CD1c-positive myeloid dendritic cell (primary cell): ENCODE measurements at regions not wholly inside any gene's neighbourhood (a gene's known extent, or its start where the extent isn't known, plus 50 kb on each side); places are given as distances from the start of the nearest gene placed in this dataset.
A peak's percentile ranks its signal among the peaks of the same experiment; 100 is the strongest.

Source experiments
- DNase-seq: peaks from one replicate; pipeline ENCODE4 v3.0.0-alpha.2; 2016; ENCODE audit errors: extremely low spot score

DNA sequence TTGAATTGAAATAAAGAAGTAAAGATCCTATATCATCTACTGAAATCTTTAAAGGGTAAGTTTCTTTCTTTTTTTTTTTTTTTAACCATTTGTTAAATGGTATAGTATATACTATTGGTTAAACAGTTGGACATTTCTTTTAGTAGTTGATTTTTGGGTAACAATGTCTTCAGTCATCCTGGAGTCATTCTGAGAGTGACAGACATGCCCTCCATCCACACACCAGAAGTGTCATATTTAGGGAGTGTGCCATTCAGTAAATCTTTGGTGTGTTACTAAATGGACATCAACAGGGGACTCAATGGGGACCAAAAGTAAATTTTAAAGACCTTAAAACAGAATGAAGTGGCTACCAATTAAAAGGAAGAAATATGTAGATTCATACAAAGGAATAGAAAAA lies 50.8 kb upstream of the SLC39A10 start:
- no peak for DNase-seq

DNA sequence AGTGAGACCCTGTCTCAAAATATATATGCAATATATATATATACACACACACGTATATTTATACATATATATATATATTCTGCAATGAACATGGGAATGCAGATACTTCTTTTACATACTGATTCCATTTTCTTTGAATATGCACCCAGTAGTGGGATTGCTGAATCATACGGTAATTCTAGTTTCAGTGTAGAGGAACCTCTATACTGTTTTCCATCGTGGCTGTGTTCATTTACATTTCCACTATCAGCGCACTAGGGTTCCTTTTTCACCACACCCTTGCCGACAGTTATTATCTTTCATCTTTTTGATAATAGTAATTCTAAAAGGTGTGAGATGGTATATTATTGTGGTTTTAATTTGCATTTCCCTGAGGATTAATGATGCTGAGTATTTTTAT lies 52.3 kb upstream of the SLC39A10 start:
- DNase-seq, result no peak

DNA sequence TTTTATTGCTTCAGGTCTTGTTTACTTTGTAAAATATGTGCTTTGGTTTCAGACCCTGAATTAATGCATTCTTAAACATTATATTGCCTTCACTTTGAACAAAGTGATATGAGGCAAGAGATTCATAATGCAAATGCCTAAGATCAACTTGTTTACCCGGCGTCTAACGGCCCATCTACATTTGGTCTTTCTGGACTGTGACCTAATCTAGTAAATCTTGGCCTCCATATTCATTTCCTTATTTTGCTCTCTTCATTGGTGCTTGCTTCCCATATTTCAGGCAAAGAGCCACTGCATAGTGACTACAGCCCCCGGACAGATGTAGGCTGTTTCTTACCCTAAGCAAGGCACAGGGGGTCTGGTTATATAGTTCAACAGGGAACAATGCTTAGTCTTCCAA lies 53.0 kb upstream of the SLC39A10 start:
- DNase-seq, result peak; percentile 57

DNA sequence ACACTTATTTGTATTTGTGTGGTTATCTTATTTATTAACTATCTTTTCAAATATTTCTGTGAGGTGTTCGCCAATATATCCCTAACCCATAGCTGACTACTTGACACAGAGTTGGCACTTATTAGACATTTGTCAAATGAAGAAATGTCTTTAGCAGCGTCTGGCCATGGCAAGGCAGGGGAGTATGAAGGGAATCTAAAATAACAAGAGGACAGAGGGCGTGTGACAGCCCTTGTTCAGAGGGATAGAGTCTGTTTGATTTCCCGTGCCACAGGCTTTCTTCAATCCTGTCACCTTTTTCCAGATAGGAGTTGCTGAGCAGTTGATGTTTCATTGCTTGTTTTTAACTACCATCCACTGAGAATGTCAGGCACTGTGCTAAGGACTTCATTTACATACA lies 53.6 kb upstream of the SLC39A10 start:
- DNase-seq, result no peak

DNA sequence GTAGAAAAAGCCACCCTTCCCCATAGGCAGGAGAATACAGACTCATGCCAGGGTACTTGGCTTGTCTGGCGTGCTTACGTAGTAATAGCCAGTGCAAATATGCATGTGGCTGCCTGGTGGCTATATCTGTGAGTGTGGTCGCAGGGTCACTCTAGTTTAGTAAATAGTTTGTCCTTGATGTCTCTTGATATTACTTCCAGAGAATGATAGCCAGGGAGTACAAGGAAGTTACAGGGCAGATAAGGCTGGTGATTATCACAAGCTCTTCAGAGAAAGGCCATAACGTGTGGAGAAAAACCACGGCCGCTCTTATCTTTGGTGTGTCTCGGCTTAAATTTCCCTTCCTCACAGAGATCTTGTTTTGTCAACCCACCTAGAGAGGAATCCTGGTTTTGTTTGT lies 54.3 kb upstream of the SLC39A10 start:
- no peak for DNase-seq

DNA sequence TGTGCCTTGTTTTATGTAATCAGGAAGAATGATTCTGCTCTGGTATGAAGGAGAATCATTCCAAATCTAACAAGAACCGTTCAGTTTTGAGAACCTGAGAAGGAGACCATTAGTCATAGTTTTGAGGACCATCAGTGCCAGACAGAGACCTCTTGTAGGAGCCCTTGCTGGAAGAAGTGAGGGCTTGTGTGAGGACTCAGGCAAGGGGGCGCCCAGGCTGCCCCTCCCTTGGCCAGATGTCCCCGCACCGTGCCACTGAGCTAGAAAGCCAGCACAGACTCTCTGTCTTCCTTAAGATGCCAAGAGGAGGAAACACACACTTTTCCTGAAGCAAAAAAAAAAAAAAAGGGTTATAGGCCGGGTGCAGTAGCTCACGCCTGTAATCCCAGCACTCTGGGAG lies 55.7 kb upstream of the SLC39A10 start:
- DNase-seq, result no peak

DNA sequence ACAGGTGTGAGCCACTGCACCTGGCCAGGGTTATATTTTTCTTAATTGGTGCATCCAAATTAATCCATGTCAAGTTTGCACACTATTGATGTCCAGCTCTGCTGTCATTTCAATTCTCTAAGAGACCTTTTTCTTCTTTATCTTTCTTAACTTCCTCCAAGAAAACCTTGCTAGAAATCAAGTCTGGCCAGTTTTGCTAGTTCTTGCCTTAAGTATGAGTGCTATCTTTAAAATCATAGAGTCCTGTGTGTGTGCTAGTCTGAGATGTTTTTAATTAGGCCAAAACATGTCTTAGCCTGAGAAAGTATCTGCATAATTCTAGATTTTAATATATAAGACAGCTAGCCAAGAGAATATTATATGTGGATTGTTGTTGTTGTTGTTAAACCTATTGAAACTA lies 56.2 kb upstream of the SLC39A10 start:
- DNase-seq, result no peak

DNA sequence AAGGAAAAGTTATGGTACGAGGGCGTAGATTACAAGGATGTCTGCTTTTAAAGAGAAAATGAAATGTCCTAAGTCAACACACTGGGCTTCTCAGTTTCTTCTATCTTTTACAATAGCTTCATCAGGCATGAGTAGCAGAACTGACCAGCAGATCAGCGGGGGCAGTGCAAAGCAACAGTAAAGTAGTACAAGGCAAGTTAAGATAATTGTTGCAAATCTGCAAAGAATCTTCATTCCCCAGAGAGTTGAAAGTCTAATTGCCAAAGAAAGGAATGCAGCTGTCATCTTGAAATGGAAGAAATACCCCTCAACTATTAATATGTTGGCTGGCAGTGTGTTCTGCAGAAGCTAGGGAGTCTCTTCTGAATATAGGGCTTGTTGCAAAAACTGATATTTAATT lies 60.2 kb upstream of the SLC39A10 start:
- DNase-seq, result no peak

DNA sequence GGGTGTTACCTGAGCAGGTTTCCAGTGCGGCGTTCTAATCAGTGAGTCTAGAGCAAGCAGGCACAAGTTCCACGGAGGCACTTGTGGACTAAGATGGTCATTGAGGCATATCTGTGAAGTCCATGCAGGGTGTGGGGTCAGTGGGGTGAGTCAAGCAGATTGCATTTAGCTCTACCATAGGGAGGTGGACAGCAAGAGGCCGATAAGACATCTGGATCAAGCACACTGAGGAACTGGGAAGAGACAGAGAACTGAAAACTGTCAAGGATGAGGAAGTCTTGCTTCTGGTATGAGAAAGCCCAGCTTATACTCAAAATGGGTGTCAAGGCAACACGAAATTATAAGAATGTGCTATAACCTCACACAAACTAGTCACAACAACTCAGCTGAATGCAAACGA lies 61.2 kb upstream of the SLC39A10 start:
- peak; percentile 89 for DNase-seq

DNA sequence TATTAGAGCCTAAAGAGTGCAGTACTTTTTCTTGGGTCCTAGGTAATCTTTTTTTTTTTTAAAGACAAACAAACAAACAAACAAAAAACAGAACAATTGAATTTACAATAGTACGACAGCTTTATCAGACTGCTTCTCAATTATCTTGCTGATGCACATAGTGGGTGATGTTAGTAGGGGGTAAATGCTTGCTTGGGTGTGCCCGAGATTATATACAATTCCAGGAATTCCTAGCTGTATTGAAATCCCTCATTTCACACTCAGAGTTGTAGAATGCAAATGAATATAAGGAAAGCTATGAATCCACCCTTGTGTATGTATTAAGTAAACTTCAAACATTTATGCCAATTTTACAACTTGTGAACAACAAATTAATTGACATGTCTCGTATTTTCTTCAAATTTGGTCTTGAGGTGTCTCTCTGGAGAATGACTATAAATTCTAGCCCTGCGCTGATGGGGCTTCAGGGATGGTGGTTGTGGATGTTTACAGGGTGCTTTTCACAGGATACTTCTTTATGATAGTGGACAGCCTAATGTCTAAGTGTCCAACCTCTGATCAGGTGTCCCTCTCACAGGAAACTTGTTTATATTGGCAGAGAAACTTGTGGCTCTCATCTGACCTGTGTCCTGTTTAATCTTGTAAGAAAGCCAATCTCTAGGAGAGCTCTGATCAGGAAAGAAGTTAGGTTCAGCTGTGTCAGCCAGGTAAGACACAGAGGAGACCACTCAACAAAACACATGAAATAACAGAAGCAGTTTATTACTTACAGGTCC lies 61.9 kb upstream of the SLC39A10 start:
- no peak for DNase-seq

DNA sequence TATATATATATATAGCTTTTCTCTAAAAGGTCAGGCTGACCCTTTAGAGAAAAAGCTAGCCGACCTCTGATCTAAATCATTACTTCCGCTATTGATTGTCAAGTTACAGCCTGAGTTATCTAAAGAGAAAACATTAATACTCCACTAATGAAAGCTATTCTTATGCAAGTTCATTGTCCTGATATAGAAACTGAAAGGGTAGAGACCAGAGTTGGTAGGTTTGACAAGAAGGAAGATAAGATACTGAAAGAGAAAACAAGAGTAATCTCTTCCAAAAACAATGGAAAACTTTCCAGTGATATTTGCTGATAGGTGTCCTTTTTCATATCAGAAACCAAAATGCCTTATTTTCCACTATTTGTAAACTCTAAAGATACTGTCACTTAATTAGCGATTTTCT lies 62.8 kb upstream of the SLC39A10 start:
- no peak for DNase-seq

DNA sequence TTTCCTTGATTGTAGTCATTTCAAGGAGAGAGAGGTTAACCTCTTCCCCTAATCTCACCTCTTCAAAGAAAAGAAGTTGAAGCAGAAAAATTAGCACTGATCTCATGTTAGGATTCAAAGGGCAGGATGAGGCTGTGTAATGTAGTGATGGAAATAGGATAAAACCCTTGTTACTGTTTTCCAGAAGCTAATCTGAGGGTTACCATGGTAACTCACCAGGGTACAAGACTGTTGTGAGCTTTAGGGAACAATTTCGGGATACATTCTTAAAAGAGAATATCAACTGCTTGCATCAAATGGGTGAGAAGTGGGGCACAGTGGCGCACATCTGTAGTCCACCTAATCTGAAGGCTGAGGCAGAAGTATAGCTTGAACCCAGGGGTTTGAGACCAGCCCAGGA lies 64.9 kb upstream of the SLC39A10 start:
- DNase-seq, result no peak

DNA sequence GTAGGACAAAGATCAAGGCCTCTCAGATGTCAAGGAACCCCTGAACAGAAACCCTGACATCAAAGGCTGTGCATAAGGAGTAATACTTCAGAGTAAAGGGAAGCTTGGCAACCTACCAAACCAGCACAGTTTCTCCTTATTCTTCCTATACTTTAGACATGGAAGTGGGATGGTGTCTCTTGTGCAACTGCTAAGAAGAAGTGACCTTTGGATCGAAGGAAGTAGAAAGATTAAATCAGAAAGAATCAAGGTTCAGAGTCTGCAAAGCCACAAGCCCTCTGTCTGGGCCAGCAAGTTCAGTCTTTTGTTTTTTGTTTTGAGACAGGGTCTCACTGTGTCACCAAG lies 66.2 kb upstream of the SLC39A10 start:
- DNase-seq, result peak; percentile 79

DNA sequence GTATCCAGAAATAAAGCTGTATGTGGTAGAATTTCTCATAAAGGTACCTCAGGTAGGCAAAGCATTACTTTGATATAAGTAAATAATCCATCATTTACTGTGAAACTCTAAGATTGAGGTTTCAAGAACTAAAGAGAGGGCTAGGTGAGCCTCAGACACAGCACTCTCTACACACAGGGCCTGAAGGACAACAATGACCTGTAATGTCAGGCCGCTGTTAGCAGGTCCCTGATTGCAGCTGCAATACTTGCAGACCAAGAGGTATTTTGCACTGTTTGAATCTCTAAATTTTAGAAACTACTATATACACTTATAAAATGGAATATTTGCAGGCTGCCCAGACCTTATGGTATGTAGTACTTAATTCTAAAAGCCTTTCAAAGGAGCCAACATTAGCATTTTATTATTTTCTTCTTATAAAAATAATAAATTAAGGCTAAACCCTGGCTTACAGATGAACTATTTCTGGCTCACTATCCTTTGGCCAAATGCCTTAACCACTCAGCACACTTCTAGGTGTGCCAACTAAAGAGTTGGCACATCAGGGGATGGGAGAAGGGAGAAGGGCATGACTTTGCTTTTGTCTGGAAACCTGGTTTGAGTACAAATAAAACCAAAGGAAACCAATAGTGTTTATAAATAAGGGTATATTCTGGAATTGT lies 66.7 kb upstream of the SLC39A10 start:
- no peak for DNase-seq

DNA sequence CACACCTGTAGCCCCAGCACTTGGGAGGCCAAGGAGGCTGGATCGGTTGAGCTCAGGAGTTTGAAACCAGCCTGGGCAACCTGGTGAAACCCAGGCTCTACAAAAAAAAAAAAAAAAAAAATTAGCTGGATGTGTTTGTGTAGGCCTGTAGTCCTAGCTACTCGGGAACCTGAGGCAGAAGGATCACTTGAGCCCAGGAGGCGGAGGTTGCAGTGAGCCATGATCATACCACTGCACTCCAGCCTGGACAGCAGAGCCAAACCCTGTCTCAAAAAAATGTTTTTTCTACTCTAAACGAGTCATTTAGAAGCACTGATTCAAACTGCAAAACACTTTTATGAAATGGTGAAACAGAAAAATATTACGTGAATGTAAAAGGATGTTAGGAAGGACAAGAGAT lies 69.1 kb upstream of the SLC39A10 start:
- DNase-seq, result no peak

DNA sequence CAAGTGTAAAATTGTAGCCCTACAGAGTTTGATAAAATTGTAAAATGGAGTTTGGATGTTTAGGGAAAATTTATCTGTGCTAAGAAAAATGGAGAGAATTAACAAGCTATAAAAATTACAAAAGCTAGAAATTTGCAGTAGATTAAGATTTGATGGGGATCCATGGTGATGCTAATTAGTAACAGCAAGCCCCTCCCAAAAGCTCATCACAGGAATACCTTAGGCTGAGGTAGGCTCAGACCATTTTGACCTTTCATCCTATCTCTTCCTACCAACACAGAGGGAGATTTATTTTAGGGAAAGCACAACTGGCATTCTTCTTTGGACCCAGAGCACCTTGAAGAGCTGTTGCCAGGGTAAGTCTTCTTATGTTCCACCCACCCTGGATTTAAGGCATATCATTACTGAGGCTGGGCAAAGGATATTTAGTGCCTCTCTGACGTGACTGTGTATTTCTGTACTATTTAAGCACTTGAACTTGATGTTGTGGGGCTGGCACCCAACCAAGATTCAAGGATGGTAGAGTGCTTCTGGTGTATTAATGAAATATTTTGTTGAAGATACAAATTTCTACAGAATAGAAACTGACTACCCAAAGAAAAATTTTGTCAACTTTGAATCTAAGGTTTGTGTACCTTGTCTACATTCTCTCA lies 70.8 kb upstream of the SLC39A10 start:
- no peak for DNase-seq

DNA sequence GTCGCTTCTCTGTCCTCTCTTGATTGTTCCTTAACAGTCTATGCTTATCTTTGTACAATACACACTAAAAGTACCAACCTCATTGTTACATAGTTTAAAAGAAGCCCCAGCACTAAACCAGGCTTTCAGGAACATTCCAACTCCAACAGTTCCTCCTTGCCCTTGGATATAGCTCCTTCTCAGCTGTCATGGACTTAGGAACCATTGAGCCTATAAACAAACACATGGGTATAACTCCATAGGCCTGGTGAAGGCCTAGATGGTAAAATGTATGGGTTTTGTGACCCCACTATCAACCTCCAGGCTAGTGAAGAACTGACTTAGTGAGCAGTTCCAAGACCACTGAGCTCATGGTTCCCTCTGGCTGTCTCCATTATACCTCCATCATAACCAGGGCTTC lies 74.8 kb upstream of the SLC39A10 start:
- no peak for DNase-seq

DNA sequence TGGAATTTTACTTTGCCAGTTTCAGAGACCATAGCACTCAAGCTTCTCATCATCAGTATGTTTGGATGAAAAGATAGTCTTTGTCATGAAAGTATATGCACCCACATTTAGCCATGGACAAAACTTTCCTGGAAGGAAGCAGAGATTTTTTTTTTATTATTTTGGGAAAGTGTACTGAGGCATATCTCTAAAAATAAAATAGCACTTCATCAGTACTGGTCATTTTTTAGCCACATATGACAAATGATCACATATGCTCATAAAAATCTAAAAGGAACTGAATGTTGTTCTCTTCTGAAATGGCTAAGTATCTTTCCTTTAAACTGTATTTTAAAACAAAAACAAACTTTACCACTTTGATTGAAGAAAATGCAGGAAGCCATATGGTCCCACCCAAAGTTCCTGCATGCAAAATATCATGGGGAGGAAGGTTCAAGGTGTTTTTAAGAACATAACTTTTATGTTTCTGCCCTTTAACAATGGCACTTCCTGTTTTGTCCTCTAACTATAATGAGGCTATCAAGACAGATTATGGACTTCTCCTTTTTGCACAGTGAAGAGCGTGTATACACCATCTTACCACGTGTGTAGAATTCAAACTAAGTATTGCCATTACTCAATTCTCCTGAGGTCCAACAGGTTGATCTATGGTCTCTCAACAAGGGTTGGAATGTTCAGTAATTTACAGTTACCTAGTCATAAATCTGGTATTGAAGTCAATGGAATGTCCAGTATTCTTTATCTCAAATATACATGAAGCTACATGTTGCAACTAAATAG lies 77.1 kb upstream of the SLC39A10 start:
- peak; percentile 85 for DNase-seq

DNA sequence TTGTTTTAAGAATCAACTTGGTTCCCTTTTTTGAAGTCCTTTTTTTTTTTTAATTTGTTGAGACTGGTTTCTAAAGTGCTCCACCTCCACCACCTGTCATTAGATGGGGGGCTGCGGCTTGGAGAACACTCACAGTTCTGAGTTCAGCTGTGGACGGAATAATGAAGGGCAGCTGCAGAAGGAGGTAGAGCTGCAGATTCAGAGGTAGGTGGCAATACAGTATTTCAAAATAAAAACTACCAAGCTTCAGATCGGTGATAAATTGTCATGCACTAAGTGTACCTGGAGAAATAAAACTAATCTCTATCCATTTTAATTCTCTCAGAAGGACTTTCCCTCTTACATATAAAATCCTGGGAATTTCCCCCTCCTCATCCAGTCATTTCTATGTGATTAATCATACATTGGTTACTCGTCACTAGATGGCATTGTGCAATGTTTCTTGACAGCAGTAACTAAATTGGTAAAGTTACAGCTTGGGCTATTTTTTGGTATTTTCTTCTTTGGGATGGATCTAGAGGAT lies 81.1 kb upstream of the SLC39A10 start:
- peak; percentile 89 for DNase-seq

DNA sequence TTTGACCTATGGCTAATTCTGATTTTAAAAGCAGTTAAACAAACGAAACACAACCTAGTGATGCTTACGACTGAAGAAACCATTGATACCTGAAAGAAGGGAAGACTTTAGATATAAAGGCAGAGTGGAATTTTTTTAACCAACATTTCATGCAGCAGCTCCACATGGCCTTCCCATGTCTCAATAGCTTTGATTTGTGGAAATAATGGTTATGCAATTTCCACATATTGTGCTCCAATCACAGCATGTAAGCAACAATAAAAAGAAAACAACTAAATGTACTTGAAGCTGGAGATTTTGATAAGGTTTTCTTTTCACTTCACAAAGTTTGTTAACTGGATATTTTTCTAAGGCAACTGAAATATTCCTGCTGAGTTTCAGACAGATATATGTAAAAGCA lies 82.0 kb upstream of the SLC39A10 start:
- DNase-seq, result peak; percentile 43

DNA sequence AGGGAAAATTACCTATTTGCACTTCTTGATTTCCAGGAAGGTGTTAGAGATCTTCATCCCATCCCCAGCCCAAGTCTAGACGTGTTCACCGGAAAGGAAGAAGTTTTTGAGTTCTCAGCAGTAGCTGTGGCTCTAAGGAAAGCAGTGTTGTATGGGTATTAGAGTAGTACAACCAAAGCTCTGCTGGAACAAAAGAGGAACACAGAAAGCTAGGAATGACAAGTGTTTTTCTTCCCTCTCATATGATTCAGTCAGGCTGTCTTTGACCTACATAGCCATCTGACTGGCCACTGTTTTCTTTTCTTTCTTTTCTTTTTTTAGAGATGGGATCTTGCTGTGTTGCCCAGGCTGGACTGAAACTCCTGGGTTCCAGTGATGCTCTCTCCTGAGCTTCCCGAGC lies 82.7 kb upstream of the SLC39A10 start:
- DNase-seq, result peak; percentile 71
